Panc1 (cell line): ENCODE measurements at regions not wholly inside any gene's neighbourhood (a gene's known extent, or its start where the extent isn't known, plus 50 kb on each side); places are given as distances from the start of the nearest gene placed in this dataset.

Experiments used
- ATAC-seq: fragments of 200-7000 bp; cut with Tn5 transposase; 2 replicates; pipeline ENCODE4 v1.9.1; 2020; ENCODE audit warnings: mild to moderate bottlenecking, moderate library complexity
- BruUV-seq: library from RNA; stranded (reverse); fragments of 400-500 nt; replicated peaks from 2 replicates; lab custom pipeline; 2021; lab: Mats Ljungman, UMichigan
- CTCF ChIA-PET: fragments of 300-600 bp; sonication (Branson Sonifier 250); formaldehyde crosslinking; loops from one replicate; lab custom pipeline; 2022; ENCODE audit warnings: antibody characterized with exemption; lab: Charles Lee
- POLR2A ChIA-PET: fragments of 300-600 bp; sonication (Branson Sonifier 250); formaldehyde crosslinking; loops from one replicate; lab custom pipeline; 2022; ENCODE audit warnings: antibody characterized with exemption; lab: Charles Lee
- DNase-seq: peaks from one replicate; pipeline ENCODE4 v3.0.0-alpha.2; 2010; ENCODE audit warnings: low read depth, low spot score
- H3K27ac ChIP-seq: 2 replicates; pipeline ENCODE4 v1.5.1; 2011; ENCODE audit warnings: mild to moderate bottlenecking, low read length, inconsistent platforms
- H3K27me3 ChIP-seq: fragments of 200-500 bp; sonication (Bioruptor generic); 2 replicates; pipeline ENCODE4 v1.6.0; 2014; ENCODE audit warnings: low read length, inconsistent platforms; ENCODE audit not compliant: control insufficient read depth, insufficient read depth
- H3K36me3 ChIP-seq: fragments of 200-500 bp; sonication (Bioruptor generic); 2 replicates; pipeline ENCODE4 v1.5.1; 2014; ENCODE audit warnings: inconsistent platforms, mild to moderate bottlenecking, low read length, moderate library complexity; ENCODE audit not compliant: control insufficient read depth, insufficient read depth
- H3K4me1 ChIP-seq: 2 replicates; pipeline ENCODE4 v1.5.1; 2011; ENCODE audit warnings: inconsistent platforms, mild to moderate bottlenecking, low read length, moderate library complexity; ENCODE audit not compliant: control insufficient read depth, insufficient read depth
- H3K4me3 ChIP-seq, 2 experiments: 2 replicates each; pipeline ENCODE4 v1.5.1; 2011 to 2012; ENCODE audit warnings: low read depth in 2 of 2, low read length in 2 of 2, mild to moderate bottlenecking in 2 of 2, inconsistent platforms in 1 of 2, moderate library complexity in 1 of 2
- H3K9me3 ChIP-seq: fragments of 200-500 bp; sonication (Bioruptor generic); 2 replicates; pipeline ENCODE4 v1.5.1; 2014; ENCODE audit warnings: low read depth, mild to moderate bottlenecking, inconsistent platforms, low read length, moderate library complexity; ENCODE audit not compliant: control insufficient read depth, insufficient read depth
- CTCF ChIP-seq: fragments of 450-650 bp; IDR thresholded peaks from 2 replicates; pipeline ENCODE4 v1.5.1; 2017; ENCODE audit warnings: mild to moderate bottlenecking
- POLR2AphosphoS5 ChIP-seq: IDR thresholded peaks from 2 replicates; pipeline ENCODE4 v1.6.1; 2012; ENCODE audit warnings: mild to moderate bottlenecking, low read depth, low read length, moderate library complexity
- REST ChIP-seq, 2 experiments: IDR thresholded peaks; 2 replicates each; pipeline ENCODE4 v1.6.1; 2011 to 2012; ENCODE audit warnings: low read depth in 2 of 2, control low read depth in 1 of 2, low read length in 1 of 2, mild to moderate bottlenecking in 1 of 2, moderate library complexity in 1 of 2; ENCODE audit not compliant: insufficient read depth in 1 of 2
- SIN3A ChIP-seq: IDR thresholded peaks from 2 replicates; pipeline ENCODE4 v1.6.1; 2012; ENCODE audit warnings: low read depth, mild to moderate bottlenecking, low read length, moderate library complexity, borderline replicate concordance; ENCODE audit not compliant: insufficient read depth
- TCF7L2 ChIP-seq: IDR thresholded peaks from 2 replicates; pipeline ENCODE4 v1.6.1; 2011; ENCODE audit warnings: mild to moderate bottlenecking, low read depth, low read length, inconsistent platforms
- in situ Hi-C: cut with HindIII; loops from 2 replicates; pipeline ENCODE4 v1.10.0; 2016; ENCODE audit warnings: low sequenced_read_pairs, low pct_unique_long_range_greater_than_20kb
- intact Hi-C: fragments of 100-400 bp; cut with micrococcal nuclease; formaldehyde crosslinking; loops from one replicate; pipeline ENCODE4 v1.10.0; 2022; ENCODE audit not compliant: unreplicated experiment

GRCh38 chr5:103941596-103941995, 379.0 kb upstream of the NUDT12 start:
- no peaks in the 10 kb centered on the region for H3K9me3 ChIP-seq
- no TSS peak for BruUV-seq
- no peaks in the 10 kb centered on the region for H3K27me3 ChIP-seq
- TF ChIP-seq CTCF (no peak), TCF7L2 (no peak; the same call in 1 of the 2 replicates), REST (IDR thresholded peaks at IDR 0.05; ENCODE audit: insufficient read depth in 1 of 2, low read depth in 2 of 2, low read length in 1 of 2) (no peak), SIN3A (no peak), POLR2AphosphoS5 (no peak)
- H3K4me1 ChIP-seq, result no peaks in the 10 kb centered on the region
- no peak for ATAC-seq
- no peak for DNase-seq
- POLR2A ChIA-PET, result no interaction called here
- in situ Hi-C loops (no loop called here), intact Hi-C loops (loop anchor here (10.0 kb wide), 1 partner anchor 233 kb away; no protein-coding TSS in a partner anchor)
- CTCF ChIA-PET, result no interaction called here
- no peaks in the 10 kb centered on the region for H3K36me3 ChIP-seq
- no peak overlapping the region for H3K4me3 ChIP-seq
- no peak overlapping the region for H3K27ac ChIP-seq

- H3K27me3 ChIP-seq, result no peaks in the 10 kb centered on the region
- no peak overlapping the region for H3K27ac ChIP-seq
- in situ Hi-C loops, result no loop called here
- no peak for TF ChIP-seq POLR2AphosphoS5
- no peak for TF ChIP-seq CTCF
- TF ChIP-seq REST (IDR thresholded peaks at IDR 0.05; ENCODE audit: insufficient read depth in 1 of 2, low read depth in 2 of 2, low read length in 1 of 2), result no peak
- no peak for TF ChIP-seq TCF7L2
- no peak for TF ChIP-seq SIN3A
- H3K36me3 ChIP-seq, result no peaks in the 10 kb centered on the region
- no TSS peak for BruUV-seq
- DNase-seq (no peak), ATAC-seq (no peak)
- no peaks in the 10 kb centered on the region for H3K4me1 ChIP-seq
- no peaks in the 10 kb centered on the region for H3K9me3 ChIP-seq
- no peak overlapping the region for H3K4me3 ChIP-seq
- POLR2A ChIA-PET, result no interaction called here
- intact Hi-C loops, result no loop called here
- CTCF ChIA-PET, result no interaction called here
Measured at GRCh38 chr5:103938146-103938695, 375.6 kb upstream of the NUDT12 start.
